ENCODE measurements at regions not wholly inside any gene's neighbourhood (a gene's known extent, or its start where the extent isn't known, plus 50 kb on each side); places are given as distances from the start of the nearest gene placed in this dataset.

DNA sequence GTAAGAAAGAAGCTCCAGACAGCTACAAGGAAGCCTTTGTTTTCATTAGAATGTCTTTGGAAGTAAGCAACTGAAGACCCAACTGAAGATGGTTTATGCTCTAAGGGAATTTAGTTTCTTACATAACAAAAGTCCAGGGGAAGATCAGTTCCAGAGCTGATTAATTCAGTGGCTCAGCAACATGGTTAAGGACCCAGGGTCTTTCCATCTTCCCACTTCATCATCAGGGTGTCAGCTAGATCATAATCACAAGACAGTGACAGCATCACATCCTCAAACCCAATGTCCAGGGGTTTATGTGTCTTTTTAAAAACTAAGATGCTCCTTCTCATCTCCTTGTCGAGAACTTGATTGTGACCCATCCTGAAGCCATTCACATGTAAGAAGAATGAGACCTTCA is 119.7 kb upstream of the PRDM1 start:
- no peak for DNase-seq (ENCODE audit: low spot score)

DNA sequence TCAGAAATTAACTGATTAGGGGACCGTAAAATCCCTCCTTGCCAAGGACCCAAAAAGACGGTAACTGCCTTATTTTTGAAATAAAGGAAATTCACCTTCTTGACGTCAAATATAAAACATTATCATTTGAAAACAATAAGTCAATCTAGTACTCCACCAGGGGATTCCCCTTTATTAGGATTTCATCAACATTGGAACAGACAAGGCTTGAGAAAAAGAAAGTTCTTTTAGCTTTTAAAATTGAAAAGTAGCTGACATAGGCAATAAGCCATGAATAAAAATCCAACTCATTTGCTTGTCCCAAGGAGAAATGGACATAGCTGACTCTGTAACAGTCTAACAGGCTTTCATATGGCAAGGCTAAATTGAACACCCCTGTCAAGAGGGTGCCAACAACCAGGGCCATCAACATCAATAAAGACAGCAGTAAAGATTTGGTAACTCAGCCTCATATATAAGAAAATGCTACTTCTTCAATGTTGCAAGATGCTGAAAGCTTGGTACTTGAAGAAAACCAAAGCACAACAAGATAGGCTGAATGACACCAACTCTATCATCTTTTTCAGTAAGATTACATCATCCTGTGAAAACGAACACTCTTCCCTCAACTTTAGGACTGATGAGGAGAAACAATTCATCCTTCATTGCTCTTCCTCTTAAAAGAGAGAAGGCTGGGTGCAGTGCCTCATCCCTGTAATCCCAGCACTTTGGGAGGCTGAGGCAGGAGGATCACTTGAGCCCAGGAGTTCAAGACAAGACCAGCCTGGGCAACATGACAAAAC is 121.0 kb upstream of the PRDM1 start:
- DNase-seq (ENCODE audit: low spot score), result no peak

DNA sequence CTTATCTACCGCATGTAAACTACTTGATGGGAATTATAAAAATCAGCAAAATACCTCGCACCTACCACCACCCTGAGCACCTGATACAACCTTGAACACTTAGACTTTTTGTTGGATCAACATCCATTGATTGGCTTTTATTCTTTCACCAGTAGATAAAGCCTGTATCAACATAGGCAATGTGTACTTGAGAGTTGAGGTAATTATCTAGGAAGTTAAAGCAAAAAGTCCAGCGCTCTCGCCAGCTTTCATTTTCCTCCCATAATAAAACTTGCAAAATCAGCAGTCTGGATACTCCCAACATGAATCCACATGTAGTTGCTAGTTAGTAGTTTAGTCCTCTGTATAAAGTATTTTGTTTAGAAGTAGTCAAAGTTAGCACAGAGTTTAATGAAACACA is 132.0 kb upstream of the PRDM1 start:
- no peak for DNase-seq (ENCODE audit: low spot score)

DNA sequence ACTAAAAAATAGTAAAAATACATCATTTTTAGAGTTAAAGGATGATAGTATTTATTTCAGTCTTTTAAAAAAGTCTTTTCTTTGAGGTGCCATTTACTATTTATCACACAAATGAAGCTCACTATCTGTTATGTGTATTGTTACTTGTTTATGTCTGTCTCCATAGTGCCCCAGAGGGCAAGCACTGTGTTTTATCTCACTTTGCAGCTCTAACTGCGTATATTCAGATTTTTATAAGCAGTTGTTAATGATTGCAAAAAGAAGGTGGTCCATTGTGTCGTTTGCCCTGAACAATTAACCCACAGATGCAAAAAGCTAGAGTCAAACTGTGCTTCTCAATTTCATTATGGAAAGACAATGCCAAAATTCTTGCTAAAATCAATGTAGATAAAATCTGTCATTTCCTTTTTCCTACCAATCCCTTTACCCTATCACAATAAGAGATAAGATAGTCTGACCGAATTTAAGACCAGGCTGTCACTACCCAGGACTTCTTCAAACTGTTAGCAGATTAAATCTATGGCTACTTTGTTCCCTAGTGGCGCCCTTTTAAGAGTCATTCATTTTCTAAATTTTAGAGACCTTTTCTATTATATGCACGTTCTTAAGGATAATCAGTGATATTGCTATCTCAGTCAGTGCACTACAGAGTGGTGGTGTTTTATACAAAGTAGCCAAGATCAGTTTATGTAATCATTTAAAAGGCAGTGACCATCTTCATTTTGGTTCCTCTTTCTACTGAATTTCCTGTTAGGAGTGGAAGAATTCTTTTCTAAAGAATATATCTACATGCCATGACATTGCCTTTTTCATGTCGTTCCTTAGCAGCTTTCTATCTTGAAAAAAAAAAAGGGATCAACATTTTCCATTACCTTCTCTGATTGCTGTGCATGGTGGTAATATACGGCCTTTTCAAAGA is 133.1 kb upstream of the PRDM1 start:
- no peak for DNase-seq (ENCODE audit: low spot score)

DNA sequence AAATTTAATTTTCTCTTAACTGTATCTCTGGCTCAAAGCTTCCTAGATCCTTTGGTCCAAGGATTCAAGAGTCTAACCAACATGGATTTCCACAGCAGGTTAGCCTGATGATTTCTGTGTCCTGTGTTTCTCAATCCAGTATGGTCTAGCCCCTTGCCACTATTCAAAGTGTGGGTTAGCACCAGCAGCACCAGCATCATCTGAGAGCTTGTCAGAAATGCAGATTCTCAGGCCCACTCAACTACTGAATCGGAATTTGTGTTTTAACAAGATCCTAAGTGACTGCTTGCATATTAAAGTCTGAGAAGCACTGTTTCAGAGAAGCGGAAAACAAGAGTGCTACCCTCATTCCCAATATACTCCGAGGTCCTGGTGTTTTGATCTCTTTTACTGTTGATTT is 133.8 kb upstream of the PRDM1 start:
- no peak for DNase-seq (ENCODE audit: low spot score)

DNA sequence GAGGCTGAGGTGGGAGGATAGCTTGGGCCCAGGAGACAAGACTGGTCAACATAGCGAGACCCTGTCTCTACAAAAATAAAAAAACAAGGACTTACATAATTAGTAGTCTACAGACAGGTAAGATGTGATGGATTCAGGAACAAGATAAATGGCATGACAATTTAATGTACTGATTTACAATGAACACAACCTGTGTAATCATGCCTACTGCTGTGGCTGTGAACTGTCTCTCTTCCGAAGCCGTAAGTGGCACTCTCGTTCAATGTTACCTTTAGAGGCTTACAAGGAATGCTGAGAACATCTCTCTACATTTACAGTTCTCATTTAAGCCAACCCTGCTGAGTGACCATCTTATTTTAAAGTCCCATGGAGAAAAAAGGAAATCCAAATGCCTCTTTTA is 134.8 kb upstream of the PRDM1 start:
- no peak for DNase-seq (ENCODE audit: low spot score)

DNA sequence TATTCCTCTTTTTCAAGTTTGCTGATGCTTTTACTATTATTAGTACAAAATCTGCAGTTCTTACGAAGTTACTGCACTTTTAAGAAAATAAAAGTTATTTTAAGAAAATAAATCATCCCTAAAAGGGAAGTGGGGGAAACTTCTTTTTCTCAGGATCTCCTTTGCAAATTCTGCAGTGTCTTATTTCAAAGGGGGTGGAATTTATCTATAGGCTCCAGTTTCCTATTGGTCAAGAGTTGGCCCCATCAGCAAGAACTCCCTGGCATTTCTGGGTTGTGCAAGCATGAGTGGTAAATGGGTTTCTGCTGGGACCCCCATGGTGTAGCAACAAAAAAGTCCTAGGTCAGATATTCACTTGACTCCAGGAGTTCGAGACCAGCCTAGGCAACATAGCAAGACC is 136.3 kb upstream of the PRDM1 start:
- no peak for DNase-seq (ENCODE audit: low spot score)

DNA sequence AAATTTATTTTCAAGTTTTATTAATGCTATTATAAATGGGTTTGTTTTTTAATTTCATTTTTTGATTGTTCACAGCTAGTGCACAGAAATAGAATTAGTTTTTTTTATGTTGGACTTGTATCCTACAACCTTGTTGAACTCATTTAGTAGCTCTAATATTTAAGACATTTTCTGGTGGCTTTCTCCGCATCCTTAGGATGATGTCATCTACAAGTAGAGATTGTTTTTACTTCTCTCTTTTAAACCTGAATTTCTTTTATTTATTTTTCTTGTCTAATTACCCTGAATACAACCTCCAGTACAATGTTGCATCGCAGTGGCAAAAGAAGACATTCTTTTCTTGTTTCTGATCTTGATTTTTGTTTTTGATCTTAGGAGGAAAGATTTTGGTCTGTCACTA is 142.6 kb upstream of the PRDM1 start:
- DNase-seq (ENCODE audit: low spot score), result no peak

DNA sequence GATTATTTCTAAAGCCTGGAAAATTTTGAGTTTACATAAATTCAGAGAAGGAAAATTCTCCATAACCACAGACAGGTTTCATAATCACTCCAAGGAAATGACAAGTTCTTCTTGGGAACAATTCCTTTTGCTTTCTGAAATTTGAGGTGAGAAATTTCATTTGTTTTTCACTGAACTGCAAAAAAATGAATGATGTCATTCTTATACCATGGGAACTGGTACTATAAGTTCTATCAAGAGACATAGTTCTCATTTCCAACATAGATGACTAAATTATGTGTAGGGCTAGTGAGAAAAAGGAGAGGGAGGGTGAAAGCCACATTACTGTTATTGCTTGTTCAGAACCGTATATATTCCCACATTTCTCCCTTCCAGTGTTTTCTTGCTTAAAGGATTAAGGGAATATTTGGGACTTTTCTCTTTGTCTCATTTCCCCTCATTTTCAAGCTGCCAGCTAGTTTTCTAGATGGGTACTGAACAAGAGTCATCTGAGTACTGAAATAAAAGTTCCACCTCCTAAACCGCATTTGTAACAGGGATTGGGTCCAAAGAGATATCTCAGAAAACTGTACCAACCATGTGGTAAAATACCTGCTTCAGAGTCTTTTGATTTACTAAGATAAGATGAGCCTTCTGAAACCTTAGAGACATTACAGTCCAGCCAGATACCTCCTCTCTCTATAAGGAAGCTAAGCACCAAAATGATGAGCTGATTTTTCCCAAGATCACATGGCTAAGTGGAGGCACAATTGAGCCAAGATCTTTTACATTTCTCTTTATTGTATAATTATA is 144.3 kb upstream of the PRDM1 start:
- no peak for DNase-seq (ENCODE audit: low spot score)

DNA sequence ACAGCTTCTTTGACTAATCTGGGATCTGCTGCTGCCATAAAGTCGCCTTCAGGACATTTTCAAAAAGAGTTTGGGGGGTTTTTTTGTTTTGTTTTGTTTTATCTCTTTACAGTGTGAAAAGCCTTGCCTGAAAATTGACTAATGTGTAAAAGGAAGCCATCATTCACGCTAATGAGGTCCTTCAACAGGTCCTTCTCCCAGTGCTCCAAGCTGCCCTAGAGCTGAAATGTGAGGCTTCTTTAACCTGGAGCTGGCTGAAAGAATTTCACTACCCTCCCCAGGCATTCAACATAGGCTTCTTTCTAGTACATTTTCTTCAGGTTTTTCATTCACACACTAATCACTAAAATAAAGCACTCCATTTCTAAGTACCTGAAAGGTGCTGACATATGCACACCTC is 145.1 kb upstream of the PRDM1 start:
- DNase-seq (ENCODE audit: low spot score), result no peak

DNA sequence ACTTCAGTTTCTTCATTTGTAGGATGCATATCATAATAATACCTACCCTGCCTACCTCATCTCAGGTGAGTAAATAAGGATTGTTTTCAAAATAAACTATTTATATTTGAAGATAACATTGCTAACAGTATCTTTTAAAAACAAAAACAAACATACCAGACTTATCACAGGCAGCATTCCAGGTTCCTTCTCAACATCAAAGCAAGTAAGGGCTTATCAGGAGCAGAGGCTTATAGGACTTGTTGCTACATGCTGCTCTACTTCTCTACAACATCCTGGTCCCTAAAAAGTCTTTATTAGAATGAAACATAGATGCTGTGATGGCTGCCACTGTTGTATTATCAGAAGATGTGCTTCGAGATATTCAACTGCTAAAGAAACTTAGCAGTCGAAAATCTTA is 149.2 kb upstream of the PRDM1 start:
- no peak for DNase-seq (ENCODE audit: low spot score)

DNA sequence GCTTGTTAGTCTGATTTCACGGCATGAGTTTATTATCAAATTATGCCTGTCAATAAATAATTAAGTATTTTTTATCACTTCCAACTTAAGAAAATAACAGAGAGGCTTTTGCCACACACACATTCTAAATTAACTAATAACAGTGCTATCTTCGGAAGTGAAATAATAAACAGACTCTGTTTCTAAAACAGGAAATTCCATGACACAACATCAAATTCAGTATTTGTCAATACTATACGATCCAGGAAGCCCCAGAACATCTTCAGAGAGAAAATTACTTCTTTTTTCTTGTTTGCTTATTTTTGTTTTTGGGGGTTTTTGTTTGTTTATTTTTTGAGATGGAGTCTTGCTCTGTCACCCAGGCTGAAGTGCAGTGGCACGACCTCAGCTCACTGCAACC is 150.7 kb upstream of the PRDM1 start:
- DNase-seq (ENCODE audit: low spot score), result no peak

DNA sequence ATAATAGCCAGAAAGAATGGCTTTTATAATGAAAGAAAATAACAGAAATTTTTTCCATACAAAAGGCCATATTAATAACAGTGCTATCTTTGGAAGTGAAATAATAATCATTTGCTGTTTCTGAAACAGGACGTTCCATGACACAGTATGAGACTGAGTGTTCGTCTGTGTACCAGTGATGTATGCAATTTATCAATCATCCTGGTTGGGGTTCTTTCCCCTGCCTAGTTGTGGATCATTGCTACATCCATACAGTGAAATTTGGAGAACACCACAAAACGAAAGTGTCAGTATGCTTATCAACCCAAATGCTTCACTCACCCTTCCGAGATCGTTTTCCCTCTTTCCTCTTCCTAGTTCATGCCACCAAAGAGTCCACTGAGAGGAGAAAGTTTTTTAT is 151.4 kb upstream of the PRDM1 start:
- no peak for DNase-seq (ENCODE audit: low spot score)

DNA sequence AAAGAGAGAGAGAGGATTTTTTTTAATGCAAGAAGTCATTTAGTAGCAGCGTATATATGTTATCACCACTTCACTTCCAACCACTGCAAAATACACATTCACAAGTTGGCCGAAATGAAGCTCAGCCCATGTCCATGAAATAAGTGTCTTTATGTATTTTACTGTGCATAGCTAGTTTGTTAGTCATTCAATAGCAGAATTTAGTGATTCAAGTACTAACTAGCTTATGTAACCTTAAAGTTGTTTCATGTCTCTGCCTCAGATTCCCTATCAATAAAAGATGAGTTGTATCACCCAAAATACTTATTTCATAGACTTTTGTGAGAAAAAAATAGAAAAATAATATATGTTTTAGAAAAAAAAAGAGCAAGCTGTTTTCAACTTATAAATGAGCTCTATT is 153.7 kb upstream of the PRDM1 start:
- no peak for DNase-seq (ENCODE audit: low spot score)

DNA sequence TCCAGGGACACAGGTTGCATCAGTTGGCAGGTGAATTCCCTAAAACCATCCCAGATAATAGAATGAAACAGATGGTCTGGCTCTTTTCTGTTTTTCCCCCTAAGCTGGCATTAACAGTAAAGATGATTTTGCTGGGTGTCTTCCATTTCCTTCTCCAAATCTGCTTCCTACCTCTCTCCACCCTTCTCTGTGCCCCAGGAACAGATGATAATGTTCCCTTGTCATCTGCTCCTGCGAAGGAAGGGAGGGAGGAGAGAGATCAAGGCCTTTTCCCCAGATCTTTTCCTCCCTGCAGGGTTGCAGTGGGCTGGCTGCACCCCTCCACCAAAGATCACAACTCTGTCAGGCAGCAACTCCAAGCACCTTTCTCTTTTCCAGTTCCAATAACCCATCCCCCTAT is 156.5 kb upstream of the PRDM1 start:
- DNase-seq (ENCODE audit: low spot score), result no peak

DNA sequence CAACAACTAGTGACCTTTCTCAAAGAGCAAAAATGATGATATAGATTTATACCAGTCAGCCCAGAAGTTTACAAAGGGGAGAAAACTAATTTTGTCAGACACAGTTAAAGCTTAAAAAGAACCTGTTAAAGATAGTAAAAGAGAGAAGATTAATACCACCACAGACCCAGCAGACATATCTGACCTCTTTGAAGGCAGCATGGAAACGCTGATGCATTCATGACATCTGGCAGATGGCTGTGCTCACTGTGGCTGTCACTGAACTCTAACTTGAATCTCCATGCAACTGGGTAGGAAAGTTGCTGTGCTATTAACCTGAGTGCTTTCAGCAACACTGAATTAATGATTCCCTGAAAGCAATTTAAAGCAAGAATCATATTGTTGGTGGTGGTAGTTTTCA is 159.8 kb upstream of the PRDM1 start:
- DNase-seq (ENCODE audit: low spot score), result no peak

DNA sequence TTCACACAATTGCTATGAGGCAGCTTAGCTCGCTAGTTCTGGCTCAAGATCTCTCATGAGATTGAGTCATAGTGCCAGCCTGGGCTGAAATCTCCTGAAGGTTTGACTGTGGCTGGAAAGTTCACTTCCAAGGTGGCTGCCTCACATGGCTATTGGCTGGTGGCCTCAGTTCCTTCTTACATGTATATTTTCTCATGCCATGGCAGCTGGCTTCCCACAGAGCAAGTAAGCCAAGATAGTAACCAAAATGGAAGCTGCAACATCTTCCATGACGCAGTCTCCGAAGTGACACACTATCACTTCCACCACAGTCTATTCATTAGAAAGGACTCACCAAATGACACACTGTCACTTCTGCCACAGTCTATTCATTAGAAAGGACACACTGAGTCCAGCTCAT is 160.4 kb upstream of the PRDM1 start:
- no peak for DNase-seq (ENCODE audit: low spot score)

DNA sequence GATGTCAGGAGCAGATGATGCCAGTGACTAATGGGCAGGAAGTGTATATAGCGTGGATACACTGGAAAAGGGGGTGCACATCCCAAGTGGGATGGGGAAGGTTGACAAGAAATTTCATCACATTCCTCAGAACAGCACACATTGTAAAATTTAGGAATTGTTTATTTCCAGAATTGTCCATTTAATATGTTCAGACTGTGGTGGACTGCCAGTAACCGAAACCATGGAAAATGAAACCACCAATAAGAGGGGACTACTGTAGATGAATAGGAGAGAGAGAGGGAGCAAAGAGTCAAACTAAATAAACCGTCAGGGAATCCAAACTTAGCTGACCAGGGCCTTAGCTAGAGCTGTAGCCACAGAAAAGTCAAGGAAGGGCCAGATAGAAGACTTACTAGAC is 164.4 kb upstream of the PRDM1 start:
- no peak for DNase-seq (ENCODE audit: low spot score)

DNA sequence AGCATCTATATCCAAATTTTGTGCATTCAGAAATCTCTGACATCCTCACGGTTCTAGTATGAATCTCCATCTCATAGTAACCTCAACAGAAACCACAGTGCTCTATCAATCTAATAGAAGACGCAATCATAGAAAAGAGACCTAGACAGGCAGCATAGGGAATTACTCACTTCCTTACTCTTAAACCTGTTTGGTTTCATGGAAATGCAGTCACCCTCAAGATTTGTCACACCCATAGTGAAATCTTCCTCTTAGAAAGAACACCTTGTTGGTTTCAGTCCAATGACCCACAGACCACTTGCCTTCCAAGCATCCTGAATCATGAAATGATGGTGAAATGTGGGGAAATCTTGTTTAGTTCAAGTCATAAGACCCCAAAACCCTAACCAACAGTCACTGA is 166.1 kb upstream of the PRDM1 start:
- DNase-seq (ENCODE audit: low spot score), result no peak

DNA sequence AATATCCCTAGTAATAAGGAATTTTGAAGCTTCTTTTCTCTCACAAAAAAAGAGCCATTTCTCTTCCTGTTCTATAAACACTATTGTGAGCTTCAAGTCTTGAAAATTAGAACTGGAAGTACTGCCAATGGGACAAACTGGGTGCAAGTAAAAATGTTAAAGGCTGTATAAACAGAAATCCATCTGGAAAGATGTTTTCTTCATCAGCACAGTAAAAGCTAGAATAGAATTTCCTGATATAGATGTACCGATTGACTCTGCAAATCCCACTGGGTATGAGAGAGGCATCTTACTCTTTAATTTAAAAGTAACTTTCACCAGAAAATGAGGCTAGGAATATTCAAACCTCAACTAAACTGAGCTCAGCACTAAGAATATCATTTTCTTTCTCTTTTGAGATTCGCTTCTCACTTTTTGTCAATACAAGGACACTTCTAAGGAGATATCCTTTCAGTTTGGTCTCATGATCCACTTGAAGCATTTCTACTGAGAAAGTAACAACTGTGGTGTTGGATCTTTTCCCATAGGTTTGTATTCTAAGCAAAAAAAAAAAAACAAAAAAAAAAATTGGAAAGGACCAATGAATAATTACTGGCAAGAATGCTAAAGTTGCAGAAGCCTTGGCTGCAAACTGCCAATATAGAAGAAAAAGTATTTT is 169.0 kb upstream of the PRDM1 start:
- DNase-seq (ENCODE audit: low spot score), result no peak

DNA sequence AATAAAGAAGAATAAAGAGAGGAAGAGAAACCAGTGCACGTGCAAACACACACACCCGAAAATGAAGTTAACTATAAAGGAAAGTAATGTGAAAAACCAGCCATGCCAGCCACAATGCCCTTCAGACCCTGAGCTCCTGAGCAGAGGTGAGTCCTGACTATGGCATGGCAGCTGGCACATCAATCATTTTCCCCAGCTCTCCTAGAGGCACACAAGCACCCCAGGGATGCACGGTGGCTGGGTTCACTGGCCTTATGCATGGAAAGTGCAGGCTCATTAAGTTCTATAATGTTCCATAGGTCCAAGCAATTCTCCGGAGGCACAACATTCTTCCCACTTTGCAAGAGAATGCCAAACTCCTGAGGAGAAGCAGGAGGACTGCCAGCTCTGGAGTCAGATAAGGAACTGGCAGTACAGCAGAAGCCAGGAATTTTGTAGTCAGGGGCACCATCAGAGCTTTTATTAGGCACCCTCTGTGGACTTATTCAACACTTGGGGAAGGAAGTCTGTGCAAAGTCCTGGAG is 175.0 kb upstream of the PRDM1 start:
- no peak for DNase-seq (ENCODE audit: low spot score)

DNA sequence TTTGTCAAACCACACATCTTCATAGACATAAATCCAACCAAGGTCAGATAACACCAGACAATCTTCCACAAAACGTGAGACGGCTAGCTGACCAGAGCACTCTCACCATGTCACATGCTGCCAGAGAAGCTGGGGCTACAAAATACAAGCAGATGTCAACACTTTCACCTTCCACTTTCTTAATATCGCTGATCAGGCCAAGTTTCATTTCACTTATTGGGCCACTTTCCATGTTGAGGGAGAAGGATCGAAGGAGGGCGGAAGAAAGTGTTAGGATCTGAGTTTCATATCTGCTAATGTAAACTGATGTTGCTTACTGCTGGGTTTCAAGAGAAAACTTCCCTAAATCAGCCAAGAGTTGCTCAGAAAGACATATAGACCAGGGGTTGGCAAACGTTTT is 177.0 kb upstream of the PRDM1 start:
- DNase-seq (ENCODE audit: low spot score), result no peak
